DMS53 (cell line): ENCODE measurements at regions not wholly inside any gene's neighbourhood (a gene's known extent, or its start where the extent isn't known, plus 50 kb on each side); places are given as distances from the start of the nearest gene placed in this dataset.

ENCODE experiments used
- DNase-seq: peaks from one replicate; lab custom pipeline; 2025; lab: John Stamatoyannopoulos, UW

DNA sequence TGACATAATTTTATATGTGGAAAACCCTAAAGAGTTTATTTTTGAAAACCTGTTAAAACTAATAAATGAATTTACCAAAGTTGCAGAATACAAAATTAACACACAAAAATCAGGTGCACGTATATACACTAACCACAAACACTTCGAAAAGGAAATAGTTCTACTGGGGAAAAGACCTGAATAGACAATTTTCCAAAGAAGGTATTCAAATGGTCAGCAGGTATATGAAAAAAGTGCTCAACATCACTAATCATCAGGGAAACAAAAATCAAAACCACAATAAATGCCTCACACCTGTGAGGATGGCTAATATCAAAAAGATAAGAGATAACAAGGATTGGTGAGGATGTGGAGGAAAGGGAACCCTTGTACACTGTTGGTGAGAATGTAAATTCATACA is 110.6 kb downstream of the PXDC1 start:
- DNase-seq = no peak

DNA sequence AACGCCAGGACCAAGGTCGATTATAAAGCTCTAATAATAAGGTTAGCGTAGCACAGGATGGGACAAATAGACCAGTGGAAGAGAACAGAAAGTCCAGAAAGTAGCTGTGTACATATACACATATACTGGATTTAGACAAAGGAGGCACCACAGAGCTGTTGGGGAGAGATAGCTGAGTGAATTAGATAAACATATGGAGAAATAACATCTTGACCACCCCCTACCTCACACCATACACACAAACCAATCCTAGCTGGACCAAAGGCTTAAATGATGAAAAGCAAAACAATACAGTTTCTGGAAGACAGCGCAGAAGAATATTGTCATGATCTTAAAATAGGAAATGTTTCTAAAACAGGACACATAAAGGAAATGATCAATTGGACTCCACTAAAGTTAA is 112.9 kb downstream of the PXDC1 start:
- no peak for DNase-seq

DNA sequence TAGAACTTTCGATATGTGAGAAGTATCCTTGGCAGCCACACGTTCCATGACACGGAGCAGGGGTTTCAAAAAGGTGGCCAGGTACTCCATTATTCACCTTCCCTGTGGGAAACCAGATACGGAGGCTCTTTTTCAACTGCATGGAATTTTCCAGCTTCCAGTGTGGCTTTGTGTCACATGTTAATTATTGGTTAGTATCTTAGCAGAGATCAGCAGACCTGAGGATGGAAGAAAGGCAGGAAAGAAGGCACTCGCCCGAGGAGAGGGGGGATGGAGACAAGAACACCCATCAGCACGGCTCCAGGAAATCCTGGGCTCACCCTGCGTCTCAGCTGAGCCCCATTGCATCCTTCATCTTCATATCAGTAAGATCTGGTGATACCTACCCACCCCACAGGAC is 115.5 kb downstream of the PXDC1 start:
- no peak for DNase-seq

DNA sequence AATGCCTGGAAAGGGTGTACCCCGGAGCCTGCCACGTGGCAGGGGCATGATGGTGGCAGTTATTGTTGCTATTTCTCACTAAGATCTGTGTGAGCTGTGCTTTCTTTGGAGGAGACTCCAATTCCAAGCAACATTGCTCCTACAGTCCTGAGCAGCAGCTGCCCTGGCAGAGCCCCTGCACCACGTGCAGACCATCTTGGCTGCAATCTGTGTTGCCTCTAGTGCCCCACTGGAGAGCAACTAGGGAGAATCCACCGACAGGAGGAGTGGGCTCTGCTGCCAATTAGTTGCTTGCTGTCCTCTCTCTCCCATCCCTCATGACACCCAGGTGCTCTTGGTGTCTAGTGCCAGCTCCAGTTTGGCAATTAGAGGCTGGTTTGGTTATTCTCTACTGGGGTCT is 116.0 kb downstream of the PXDC1 start:
- no peak for DNase-seq

DNA sequence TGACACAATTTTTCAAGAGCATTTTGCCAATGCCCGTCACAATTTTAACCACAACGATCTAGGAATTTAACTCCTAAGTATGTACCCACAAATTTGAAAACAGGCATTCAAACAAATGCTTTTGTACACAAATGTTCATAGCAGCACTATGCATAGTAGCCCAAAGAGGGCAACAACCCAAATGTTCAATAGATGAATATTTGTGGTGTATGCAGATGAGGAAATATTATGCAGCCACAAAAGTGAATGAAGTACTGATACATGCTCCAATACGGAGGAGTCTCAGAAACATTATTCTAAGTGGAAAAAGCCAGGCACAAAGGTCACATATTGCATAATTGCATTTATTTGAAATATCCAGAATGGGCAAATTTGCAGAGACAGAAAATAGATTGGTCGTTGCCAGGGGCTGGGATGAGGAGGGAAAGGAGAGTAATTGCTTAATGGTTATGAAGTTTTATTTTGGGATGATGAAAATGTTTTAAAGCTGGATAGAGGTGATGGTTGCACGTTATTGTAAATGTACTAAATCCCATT is 117.2 kb downstream of the PXDC1 start:
- DNase-seq = no peak

DNA sequence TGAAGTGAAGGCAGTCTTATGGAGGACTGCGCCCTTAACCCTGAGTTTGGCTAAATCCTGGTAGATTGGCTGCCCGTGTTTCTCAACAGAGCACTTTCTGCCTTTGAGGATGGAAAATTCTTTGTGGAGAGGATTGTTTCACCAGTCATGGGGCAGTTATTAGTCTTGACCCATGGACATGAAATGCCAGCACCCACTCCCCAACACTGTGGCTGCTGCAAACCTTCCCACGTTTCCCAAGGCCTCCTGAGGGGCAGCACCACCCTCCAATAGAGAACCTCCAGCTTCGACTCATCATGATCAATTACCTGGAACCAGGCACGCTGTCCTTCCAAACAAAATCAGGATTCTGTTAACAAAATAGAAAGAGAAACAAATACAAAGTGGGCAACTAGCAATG is 117.8 kb downstream of the PXDC1 start:
- no peak for DNase-seq

DNA sequence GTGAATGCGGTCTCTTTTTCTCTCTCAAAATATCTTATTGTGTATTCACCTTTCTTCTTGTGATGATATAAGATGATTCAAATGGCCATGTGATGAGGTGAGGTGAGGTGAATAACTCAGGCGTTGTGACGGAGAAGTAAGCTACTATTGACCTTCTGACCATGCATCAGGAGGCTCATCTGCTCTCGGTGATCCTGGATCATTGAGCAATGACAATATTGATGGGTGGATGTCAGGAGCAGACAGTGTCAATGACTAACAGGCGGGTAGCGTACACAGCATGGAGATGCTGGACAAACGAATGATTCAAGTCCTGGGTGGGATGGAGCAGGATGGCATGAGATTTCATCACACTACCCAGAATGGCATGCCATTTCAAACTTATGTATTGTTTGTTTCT is 119.6 kb downstream of the PXDC1 start:
- no peak for DNase-seq

DNA sequence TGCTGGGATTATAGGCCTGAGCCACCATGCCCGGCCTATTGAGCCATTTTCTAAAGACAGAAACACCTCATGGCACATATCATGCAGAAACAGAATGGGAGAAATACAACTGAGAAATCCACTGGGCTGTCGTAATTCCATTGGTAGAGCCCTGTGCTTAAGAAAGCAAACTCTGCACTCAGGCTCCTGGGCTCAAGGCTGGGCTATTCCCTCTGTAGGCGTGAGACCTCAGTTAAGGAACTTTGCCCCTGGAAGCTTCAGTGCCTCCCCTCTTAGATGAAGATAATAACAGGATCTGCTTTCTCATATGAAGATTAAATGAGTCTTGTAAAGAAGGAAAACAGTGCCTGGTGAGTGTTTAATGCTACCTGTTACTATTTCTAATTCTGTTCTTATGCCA is 120.3 kb downstream of the PXDC1 start:
- no peak for DNase-seq

DNA sequence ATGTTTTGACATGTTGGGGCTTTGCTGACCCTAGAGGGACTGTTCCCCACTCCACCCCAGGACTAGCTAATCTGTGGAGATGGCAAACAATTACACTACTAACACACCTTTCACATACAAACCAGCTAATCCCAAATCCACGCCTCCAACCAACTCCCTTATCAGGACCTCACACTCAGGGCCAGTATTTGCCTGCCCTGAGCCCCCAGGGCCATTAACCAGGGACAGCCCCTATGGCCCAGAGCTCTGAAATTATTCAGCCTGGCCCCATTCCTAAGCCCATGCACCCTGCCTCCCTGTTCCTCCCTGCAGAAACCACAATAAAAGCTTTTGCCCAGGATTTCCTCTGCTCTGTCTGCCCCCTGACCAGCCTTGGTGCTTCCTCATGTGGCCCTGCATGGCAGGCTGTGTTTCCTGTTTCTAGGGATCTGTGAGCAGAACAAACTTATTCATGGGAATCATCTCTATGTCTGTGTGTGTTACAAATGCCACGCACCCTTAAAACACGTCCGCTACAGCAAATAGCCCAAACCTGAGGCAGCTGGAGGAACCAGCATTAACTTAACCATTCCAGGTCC is 121.2 kb downstream of the PXDC1 start:
- no peak for DNase-seq

DNA sequence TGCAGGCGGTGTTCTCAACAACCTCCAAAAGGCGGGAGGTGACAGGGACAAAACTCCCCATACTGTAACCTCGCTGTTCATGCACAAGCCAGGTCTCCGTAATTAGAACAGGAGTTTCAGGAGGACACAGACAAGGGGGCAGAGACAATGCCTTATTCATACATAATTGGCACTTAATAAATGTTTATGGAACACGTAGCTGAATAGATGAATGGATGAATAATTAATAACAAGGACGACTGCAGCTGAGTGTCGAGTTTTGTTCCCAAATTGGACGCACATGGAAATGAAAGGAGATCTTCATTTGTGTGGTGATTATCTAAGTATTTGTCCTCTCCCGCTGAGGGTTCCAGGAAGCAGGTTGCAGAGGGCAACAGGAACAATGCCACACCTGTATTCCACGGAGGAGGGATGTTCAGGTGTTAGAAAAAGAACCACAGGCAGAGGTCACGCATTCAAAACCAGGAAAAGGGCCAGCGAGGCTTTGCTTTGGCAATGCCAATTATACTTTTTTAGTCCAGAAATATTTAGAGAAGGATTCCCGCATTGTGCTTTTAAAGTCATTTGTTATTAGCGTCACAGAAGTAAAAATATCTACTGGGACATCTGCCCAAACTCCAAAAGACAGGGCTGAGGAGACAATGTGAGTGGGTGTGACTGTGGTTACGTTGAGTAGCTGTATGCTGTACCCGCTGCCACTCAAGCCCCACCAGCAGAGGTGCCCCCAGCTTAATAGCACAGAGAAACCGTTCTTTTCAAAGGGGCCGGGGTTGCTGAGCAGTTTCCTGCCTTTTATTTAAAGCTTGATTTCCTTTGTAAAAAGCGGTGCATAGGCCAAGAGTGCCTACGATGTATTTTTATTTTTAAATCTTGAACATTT is 123.3 kb downstream of the PXDC1 start:
- no peak for DNase-seq

DNA sequence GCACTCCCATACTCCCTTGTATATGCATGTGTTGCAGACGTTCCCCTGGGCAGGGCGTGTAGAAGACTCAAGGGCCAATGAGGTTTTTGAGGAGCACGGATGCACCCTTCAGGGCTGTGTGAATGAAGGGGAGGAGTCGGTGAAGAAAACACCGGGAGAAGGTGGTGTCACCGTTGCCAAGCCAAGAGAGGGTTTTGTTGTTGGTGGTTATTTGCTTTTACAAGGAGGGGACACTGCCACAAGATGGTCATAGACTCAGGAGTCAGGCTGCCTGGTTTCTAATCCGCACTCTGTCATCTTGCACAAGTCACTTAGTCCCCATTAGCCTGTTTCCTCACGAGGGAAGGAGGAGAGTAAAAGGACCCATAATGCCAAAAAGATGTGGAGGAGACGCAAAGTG is 124.0 kb downstream of the PXDC1 start:
- DNase-seq = no peak

DNA sequence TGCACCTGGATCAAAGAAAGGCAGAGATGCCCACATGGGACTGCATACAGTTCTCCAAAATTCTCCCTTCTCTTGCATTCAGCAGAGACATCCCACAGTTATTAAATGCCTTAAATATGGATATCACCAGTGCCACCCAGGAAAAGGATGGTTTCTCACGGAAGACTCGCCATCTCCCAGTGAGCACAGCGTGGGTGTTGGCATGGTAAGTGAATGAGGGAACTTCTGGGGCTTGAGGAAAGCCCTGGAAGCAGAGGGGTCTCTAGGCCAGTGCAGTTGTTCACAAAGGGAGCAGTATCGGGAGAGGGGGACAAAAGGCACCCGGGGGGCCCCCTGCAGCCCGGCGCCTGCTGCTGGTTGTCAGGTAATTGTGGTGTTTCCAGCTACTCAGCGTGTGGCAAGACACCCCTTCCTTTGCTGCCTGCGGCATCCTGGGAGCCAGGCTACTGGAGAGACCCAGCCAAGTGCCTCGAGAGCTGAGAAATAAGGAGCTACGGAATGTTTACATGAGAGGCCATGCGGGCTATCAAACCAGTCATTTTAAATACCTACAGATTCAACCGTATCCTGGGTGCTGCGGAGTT is 125.4 kb downstream of the PXDC1 start:
- no peak for DNase-seq

DNA sequence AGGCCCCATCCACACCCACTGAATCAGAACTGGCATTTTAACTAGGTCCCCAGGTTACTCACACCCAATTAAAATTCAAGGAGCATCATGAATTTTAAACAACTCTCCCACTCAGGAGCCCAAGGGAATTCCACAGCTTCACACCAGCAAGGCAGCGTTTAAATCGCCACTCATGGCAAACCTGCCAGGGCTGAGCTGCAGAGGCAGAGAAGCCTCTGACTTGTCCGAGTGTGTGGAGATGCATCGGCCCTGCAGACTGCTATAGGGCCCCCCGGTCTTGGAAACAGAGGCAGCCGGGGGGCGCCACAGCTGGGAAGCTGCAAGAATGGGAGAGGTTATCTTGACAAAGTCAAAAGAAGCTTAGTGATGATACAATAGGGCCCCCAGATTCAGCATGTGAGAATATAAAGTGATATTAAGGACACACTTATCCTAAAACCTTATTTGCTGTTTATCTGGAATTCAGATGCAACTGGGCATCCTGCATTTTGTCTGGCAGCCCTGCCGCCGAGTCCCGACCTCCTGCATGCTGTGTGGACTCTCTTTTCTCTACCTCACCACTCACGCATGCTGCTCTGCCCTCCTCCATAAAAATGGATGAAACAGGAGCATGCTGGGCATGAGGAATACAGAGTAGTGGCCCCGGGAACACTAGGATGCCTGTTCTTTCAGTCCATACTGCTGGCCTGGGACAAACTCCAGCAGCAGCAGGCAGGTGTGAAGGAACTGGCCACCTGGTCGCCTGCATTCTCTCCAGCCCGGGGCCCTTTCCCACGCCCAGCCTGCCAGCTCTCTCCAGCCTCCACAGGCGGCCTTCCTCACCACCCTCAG is 126.1 kb downstream of the PXDC1 start:
- DNase-seq = no peak

DNA sequence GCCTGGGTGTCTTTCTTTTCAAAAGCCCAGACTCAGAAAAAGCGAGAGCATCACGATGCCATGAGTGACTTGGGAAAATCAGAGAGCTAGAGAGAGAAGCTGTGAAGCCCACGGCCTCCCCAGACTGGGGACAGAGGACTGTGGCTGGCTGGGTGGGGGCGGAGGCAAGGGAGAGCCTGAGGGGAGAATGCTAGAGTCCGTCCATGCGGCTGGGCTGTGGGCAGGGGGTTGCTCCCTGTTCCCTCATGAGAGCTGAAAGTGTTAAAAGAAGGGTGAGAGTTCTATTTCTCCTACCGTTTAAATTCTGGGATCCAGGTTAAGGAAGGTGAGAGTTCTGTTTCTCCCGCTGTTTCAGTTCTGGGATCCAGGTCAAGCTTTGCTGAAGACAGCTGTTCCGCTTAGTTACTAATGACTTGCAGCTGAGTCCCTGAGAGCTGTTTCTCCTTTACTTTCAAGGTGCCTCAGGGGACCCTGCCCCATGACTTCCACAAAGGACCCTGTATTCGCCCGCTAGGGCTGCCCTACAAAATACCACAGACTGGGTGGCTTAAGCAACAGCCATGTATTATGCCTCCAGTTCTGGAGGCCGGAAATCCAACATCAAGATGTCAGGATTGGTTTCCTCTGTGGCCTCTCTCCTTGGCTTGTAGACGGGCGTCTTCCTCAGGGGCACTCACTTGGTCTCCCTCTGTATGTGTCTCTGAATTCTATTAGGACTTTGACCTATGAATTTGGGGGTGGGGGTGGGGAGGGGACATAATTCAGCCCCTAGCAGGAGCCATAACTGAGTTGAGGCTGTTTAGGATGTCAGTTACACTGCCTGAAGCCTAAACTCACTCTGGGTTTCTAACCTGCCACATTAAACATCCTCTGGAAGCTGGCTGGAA is 127.0 kb downstream of the PXDC1 start:
- no peak for DNase-seq

DNA sequence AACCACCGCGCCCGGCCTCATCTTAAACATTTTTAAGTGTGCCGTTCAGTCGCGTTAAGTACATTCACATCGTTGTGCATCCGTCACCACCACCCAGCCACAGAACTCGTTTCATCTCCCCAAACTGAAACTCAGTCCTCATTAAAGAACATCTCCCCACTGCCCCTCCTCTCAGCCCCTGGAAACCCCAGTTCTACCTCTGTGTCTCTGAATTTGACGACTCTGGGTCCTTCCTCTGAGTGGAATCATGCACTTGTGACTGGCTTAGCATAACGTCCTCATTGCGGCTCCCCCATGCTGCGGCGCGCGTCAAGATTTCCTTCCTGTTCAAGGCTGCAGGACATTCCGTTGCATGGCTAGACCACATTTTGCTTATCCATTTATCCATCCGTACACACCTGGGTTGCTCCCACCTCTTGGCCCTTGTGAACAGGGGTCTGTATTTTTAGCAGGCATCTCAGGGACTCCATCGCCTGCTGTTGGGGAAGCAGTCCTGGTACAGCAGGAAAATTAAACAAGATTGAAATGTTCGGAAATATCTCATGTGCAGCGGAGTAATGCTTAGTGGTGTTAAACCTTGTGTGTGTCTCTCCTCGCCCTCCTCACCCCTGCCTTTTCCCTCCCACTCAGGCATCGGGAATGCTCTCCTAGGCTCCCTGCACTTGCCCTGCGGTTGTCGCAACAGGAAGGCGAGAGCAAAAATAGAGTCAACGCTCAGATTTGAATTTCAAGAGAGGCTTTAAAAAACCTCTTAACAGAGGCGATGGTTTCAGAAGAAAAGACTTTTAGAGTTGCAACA is 127.9 kb downstream of the PXDC1 start:
- no peak for DNase-seq

DNA sequence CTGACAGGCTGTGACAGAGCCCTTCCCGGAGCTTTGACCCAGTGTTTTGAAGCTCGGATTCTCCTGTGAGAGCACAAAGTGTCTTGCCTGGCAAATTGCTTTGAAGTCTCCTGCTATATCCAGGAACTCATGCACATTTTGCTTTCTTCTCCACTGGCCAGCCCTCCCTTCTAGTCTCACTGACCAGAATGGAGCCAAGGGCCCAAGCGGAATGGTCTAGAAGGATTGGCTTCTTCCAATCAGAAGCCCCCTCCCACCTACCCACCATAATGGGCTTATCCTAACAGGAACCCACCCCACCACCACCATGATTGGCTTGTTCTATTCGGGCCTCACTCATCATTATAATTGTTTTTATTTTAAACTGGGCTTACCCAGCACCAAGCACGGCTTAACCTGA is 130.1 kb downstream of the PXDC1 start:
- DNase-seq = no peak

DNA sequence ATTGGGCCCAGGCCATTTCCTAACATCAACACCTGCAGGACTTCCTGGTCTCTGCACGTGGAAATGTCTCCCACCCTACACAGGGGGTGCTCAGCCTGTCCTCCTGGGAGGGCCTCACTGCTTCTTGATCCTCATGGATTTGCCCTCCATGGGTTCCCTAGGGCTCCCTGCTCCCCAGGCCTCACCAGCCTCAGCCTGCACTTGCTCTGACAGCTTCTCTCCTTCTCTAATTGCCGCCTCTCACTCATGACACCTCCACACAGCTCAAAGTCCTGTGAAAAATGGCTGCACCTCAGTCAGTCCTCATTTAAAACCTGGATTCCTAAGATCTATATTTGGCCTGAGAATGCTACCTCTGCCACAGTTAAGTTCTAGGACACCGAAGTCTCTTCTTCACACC is 130.6 kb downstream of the PXDC1 start:
- no peak for DNase-seq

DNA sequence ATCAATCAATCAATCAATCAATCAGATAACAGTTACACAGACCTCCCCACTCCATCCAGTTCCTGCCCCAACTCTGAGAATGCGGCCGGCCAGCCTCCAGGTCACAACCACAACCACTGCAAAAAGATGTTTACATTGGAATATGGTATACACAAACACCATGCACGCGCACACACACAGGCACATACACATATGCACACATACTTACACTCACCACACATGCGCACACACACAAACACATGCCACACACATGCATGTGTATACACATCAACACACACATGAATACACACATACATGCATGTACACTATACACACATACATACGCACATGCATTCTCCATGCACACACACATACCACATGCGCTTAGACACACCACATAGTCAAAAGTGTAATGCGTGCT is 131.1 kb downstream of the PXDC1 start:
- no peak for DNase-seq

DNA sequence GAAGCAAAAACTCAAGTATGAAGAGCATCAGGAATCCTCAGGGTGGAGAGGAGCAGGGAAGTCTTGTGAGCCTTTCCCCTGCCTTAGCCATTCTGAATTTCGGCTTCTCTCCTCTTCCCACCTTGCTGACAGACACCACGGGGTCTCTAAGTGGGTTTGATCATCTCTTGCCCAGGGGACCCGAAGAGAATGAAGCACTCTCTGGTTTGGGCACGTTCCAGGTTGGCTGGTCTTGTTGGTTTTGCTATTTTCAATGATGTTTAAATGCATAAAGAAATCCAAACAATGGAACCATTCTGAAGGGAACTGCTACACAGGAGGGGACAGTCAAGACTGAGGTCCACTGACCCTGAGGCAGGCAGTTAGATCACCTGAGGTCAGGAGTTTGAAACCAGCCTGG is 131.7 kb downstream of the PXDC1 start:
- DNase-seq = no peak

DNA sequence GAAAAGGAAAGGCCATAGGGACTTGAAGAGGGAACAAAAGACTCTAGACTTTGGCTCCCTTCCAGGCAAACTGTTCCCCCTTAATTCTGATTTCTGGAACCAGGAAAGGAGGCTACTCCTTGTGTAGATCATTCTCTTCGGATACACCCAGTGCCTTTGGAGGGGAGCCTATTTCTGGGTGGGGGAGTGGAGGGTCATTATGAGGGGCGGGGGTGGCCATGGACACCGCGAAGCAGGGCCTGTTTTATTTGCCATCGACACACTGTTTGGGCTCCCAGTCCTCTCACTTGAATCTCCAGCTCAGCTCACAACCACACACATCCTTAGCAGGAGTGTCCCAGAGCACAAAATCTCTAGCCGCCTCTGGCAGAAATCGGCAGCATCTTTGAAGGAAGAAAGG is 132.3 kb downstream of the PXDC1 start:
- no peak for DNase-seq

DNA sequence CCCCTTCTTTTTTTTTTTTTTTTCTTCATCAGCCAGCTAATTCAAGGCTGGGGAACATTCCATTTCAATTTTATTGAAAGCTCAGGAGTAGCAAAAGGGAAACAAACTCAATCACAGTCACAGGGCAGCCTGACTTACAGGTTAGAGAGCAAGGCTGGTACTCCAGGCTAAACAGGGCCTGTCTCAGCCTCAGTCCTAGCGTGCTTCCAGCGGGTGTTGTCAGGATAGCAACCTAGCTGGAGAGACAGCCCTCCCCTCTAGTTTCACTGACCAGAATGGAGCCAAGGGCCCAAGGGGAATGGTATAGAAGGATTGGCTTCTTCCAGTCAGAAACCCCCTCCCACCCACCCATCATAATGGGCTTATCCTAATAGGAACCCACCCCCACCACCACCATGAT is 132.9 kb downstream of the PXDC1 start:
- no peak for DNase-seq
